GM19397 (cell line): ENCODE measurements at regions not wholly inside any gene's neighbourhood (a gene's known extent, or its start where the extent isn't known, plus 50 kb on each side); places are given as distances from the start of the nearest gene placed in this dataset.
"Not testable (repeated sequence)": the region's sequence is repeated elsewhere in the genome, so short reads cannot be mapped to it uniquely, and the experiment has no call there.

Source experiments
- ATAC-seq: cut with Tn5 transposase; IDR thresholded peaks from one replicate; pipeline ENCODE4 v1.9.1; 2021; ENCODE audit warnings: mild to moderate bottlenecking, moderate library complexity; ENCODE audit not compliant: unreplicated experiment

- no peak for ATAC-seq
These were observed 669.3 kb upstream of the MBL2 start for GRCh38 chr10:53441843-53442242.

GRCh38 chr10:53440601-53441000 is 668.0 kb upstream of the MBL2 start:
- ATAC-seq: no peak

GRCh38 chr10:53439075-53439474 is 666.5 kb upstream of the MBL2 start:
- ATAC-seq: not testable (repeated sequence)

GRCh38 chr10:53434413-53434812 is 661.8 kb upstream of the MBL2 start:
- no peak for ATAC-seq

GRCh38 chr10:53432035-53432434 is 659.5 kb upstream of the MBL2 start:
- ATAC-seq: no peak

GRCh38 chr10:53430974-53431373 is 658.4 kb upstream of the MBL2 start:
- no peak for ATAC-seq

GRCh38 chr10:53430127-53430891 is 657.7 kb upstream of the MBL2 start:
- ATAC-seq: no peak

- ATAC-seq: no peak
These were observed 649.8 kb upstream of the MBL2 start for GRCh38 chr10:53422223-53422888.

- ATAC-seq: no peak
These were observed 640.1 kb upstream of the MBL2 start for GRCh38 chr10:53412651-53413050.

GRCh38 chr10:53406532-53406931 is 633.9 kb upstream of the MBL2 start:
- no peak for ATAC-seq

GRCh38 chr10:53403688-53404087 is 631.1 kb upstream of the MBL2 start:
- no peak for ATAC-seq

- ATAC-seq: no peak
These were observed 630.0 kb upstream of the MBL2 start for GRCh38 chr10:53402594-53402993.

- no peak for ATAC-seq
These were observed 629.0 kb upstream of the MBL2 start for GRCh38 chr10:53401536-53401935.

- no peak for ATAC-seq
These were observed 624.3 kb upstream of the MBL2 start for GRCh38 chr10:53396876-53397275.

GRCh38 chr10:53395449-53395848 is 622.9 kb upstream of the MBL2 start:
- no peak for ATAC-seq

- no peak for ATAC-seq
These were observed 615.0 kb upstream of the MBL2 start for GRCh38 chr10:53387562-53387961.

- ATAC-seq: no peak
These were observed 610.0 kb upstream of the MBL2 start for GRCh38 chr10:53382543-53382942.

GRCh38 chr10:53379956-53380355 is 607.4 kb upstream of the MBL2 start:
- no peak for ATAC-seq

GRCh38 chr10:53370347-53370746 is 597.8 kb upstream of the MBL2 start:
- no peak for ATAC-seq

GRCh38 chr10:53361936-53362335 is 589.4 kb upstream of the MBL2 start:
- ATAC-seq: no peak

GRCh38 chr10:53361281-53361680 is 588.7 kb upstream of the MBL2 start:
- no peak for ATAC-seq

GRCh38 chr10:53358978-53359377 is 586.4 kb upstream of the MBL2 start:
- ATAC-seq: not testable (repeated sequence)

GRCh38 chr10:53358536-53358935 is 586.0 kb upstream of the MBL2 start:
- ATAC-seq: no peak
